ENCODE measurements at regions not wholly inside any gene's neighbourhood (a gene's known extent, or its start where the extent isn't known, plus 50 kb on each side); places are given as distances from the start of the nearest gene placed in this dataset.
"Not testable (repeated sequence)": the region's sequence is repeated elsewhere in the genome, so short reads cannot be mapped to it uniquely, and the experiment has no call there.

- no CpG with 5 or more reads among the region's 1 CpG for WGBS (ENCODE audit: insufficient coverage)
- Histone ChIP-seq H3K4me3 (ENCODE audit: control insufficient read depth in 1 of 7, extremely low read depth in 1 of 7, insufficient read depth in 4 of 7, low read depth in 2 of 7, low read length in 6 of 7) (no peak overlapping the region), H3K36me3 (ENCODE audit: control insufficient read depth in 4 of 4, insufficient read depth in 4 of 4, low read length in 3 of 4) (no peaks in the 10 kb centered on the region), H3K4me1 (ENCODE audit: control extremely low read depth in 1 of 4, control insufficient read depth in 4 of 4, insufficient read depth in 4 of 4, low read length in 3 of 4) (no peaks in the 10 kb centered on the region), H3K27me3 (replicated peaks in 2 of 5; ENCODE audit: control insufficient read depth in 4 of 5, insufficient read depth in 5 of 5, low read length in 4 of 5) (no peaks in the 10 kb centered on the region), H3K9me3 (ENCODE audit: control extremely low read depth in 1 of 5, control insufficient read depth in 4 of 5, insufficient read depth in 2 of 5, low read depth in 1 of 5, low read length in 4 of 5) (no peaks in the 10 kb centered on the region), H3K27ac (ENCODE audit: insufficient read depth in 1 of 2, low read depth in 1 of 2, low read length in 2 of 2, poor library complexity in 1 of 2, severe bottlenecking in 2 of 2) (no peak overlapping the region)
- POLR2A ChIA-PET: no interaction called here
- DNase-seq: no peak
- CTCF ChIA-PET: no interaction called here
Measured at GRCh38 chr13:90276216-90276615, 1071.3 kb upstream of the MIR17HG start.

GRCh38 chr13:90278231-90278630 lies 1069.3 kb upstream of the MIR17HG start:
- CTCF ChIA-PET: not testable (repeated sequence)

GRCh38 chr13:90281709-90282108 lies 1065.8 kb upstream of the MIR17HG start:
- CTCF ChIA-PET: no interaction called here
- Histone ChIP-seq H3K4me3 (ENCODE audit: control insufficient read depth in 1 of 7, extremely low read depth in 1 of 7, insufficient read depth in 4 of 7, low read depth in 2 of 7, low read length in 6 of 7) (no peak overlapping the region), H3K9me3 (ENCODE audit: control extremely low read depth in 1 of 5, control insufficient read depth in 4 of 5, insufficient read depth in 2 of 5, low read depth in 1 of 5, low read length in 4 of 5) (no peaks in the 10 kb centered on the region), H3K27ac (ENCODE audit: insufficient read depth in 1 of 2, low read depth in 1 of 2, low read length in 2 of 2, poor library complexity in 1 of 2, severe bottlenecking in 2 of 2) (no peak overlapping the region), H3K36me3 (ENCODE audit: control insufficient read depth in 4 of 4, insufficient read depth in 4 of 4, low read length in 3 of 4) (no peaks in the 10 kb centered on the region), H3K27me3 (replicated peaks in 2 of 5; ENCODE audit: control insufficient read depth in 4 of 5, insufficient read depth in 5 of 5, low read length in 4 of 5) (no peaks in the 10 kb centered on the region), H3K4me1 (ENCODE audit: control extremely low read depth in 1 of 4, control insufficient read depth in 4 of 4, insufficient read depth in 4 of 4, low read length in 3 of 4) (no peaks in the 10 kb centered on the region)
- POLR2A ChIA-PET: no interaction called here
- no peak for DNase-seq

More at GRCh38 chr13:90278231-90278630, 1069.3 kb upstream of the MIR17HG start:
- WGBS (ENCODE audit: insufficient coverage): no CpG with 5 or more reads among the region's 3 CpGs
- H3K36me3 ChIP-seq (ENCODE audit: control insufficient read depth in 4 of 4, insufficient read depth in 4 of 4, low read length in 3 of 4); H3K4me1 ChIP-seq (ENCODE audit: control extremely low read depth in 1 of 4, control insufficient read depth in 4 of 4, insufficient read depth in 4 of 4, low read length in 3 of 4); H3K27ac ChIP-seq (ENCODE audit: insufficient read depth in 1 of 2, low read depth in 1 of 2, low read length in 2 of 2, poor library complexity in 1 of 2, severe bottlenecking in 2 of 2); POLR2A ChIA-PET; H3K9me3 ChIP-seq (ENCODE audit: control extremely low read depth in 1 of 5, control insufficient read depth in 4 of 5, insufficient read depth in 2 of 5, low read depth in 1 of 5, low read length in 4 of 5); H3K27me3 ChIP-seq (replicated peaks in 2 of 5; ENCODE audit: control insufficient read depth in 4 of 5, insufficient read depth in 5 of 5, low read length in 4 of 5); DNase-seq; H3K4me3 ChIP-seq (ENCODE audit: control insufficient read depth in 1 of 7, extremely low read depth in 1 of 7, insufficient read depth in 4 of 7, low read depth in 2 of 7, low read length in 6 of 7): not testable (repeated sequence)

- CTCF ChIA-PET: no interaction called here
Measured at GRCh38 chr13:90287521-90287920, 1060.0 kb upstream of the MIR17HG start.

GRCh38 chr13:90293793-90294361 lies 1053.6 kb upstream of the MIR17HG start:
- no peak for DNase-seq
- POLR2A ChIA-PET: no interaction called here
- Histone ChIP-seq H3K4me3 (ENCODE audit: control insufficient read depth in 1 of 7, extremely low read depth in 1 of 7, insufficient read depth in 4 of 7, low read depth in 2 of 7, low read length in 6 of 7) (no peak overlapping the region), H3K9me3 (ENCODE audit: control extremely low read depth in 1 of 5, control insufficient read depth in 4 of 5, insufficient read depth in 2 of 5, low read depth in 1 of 5, low read length in 4 of 5) (peaks cover 0 to 2% (median 0%) of the 10 kb centered on the region in 5 experiments), H3K27me3 (replicated peaks in 2 of 5; ENCODE audit: control insufficient read depth in 4 of 5, insufficient read depth in 5 of 5, low read length in 4 of 5) (no peaks in the 10 kb centered on the region), H3K36me3 (ENCODE audit: control insufficient read depth in 4 of 4, insufficient read depth in 4 of 4, low read length in 3 of 4) (no peaks in the 10 kb centered on the region), H3K4me1 (ENCODE audit: control extremely low read depth in 1 of 4, control insufficient read depth in 4 of 4, insufficient read depth in 4 of 4, low read length in 3 of 4) (no peaks in the 10 kb centered on the region), H3K27ac (ENCODE audit: insufficient read depth in 1 of 2, low read depth in 1 of 2, low read length in 2 of 2, poor library complexity in 1 of 2, severe bottlenecking in 2 of 2) (no peak overlapping the region)
- CTCF ChIA-PET: no interaction called here
- 100% methylated on average over 6 of the region's 7 CpGs for WGBS (ENCODE audit: insufficient coverage)

More at GRCh38 chr13:90287521-90287920, 1060.0 kb upstream of the MIR17HG start:
- H3K4me3 ChIP-seq (ENCODE audit: control insufficient read depth in 1 of 7, extremely low read depth in 1 of 7, insufficient read depth in 4 of 7, low read depth in 2 of 7, low read length in 6 of 7): no peak overlapping the region
- H3K27ac ChIP-seq (ENCODE audit: insufficient read depth in 1 of 2, low read depth in 1 of 2, low read length in 2 of 2, poor library complexity in 1 of 2, severe bottlenecking in 2 of 2): no peak overlapping the region
- H3K4me1 ChIP-seq (ENCODE audit: control extremely low read depth in 1 of 4, control insufficient read depth in 4 of 4, insufficient read depth in 4 of 4, low read length in 3 of 4): no peaks in the 10 kb centered on the region
- DNase-seq: no peak
- POLR2A ChIA-PET: no interaction called here
- peaks cover 0 to 3% (median 0%) of the 10 kb centered on the region in 5 experiments for H3K9me3 ChIP-seq (ENCODE audit: control extremely low read depth in 1 of 5, control insufficient read depth in 4 of 5, insufficient read depth in 2 of 5, low read depth in 1 of 5, low read length in 4 of 5)
- H3K36me3 ChIP-seq (ENCODE audit: control insufficient read depth in 4 of 4, insufficient read depth in 4 of 4, low read length in 3 of 4): no peaks in the 10 kb centered on the region
- 92% methylated on average over 8 of the region's 8 CpGs for WGBS (ENCODE audit: insufficient coverage)
- H3K27me3 ChIP-seq (replicated peaks in 2 of 5; ENCODE audit: control insufficient read depth in 4 of 5, insufficient read depth in 5 of 5, low read length in 4 of 5): no peaks in the 10 kb centered on the region

- H3K9me3 ChIP-seq (ENCODE audit: control extremely low read depth in 1 of 5, control insufficient read depth in 4 of 5, insufficient read depth in 2 of 5, low read depth in 1 of 5, low read length in 4 of 5): no peaks in the 10 kb centered on the region
- ChIA-PET POLR2A (no interaction called here), CTCF (no interaction called here)
- 95% methylated on average over 4 of the region's 5 CpGs for WGBS (ENCODE audit: insufficient coverage)
- H3K4me1 ChIP-seq (ENCODE audit: control extremely low read depth in 1 of 4, control insufficient read depth in 4 of 4, insufficient read depth in 4 of 4, low read length in 3 of 4): no peaks in the 10 kb centered on the region
- DNase-seq: no peak
- no peak overlapping the region for H3K4me3 ChIP-seq (ENCODE audit: control insufficient read depth in 1 of 7, extremely low read depth in 1 of 7, insufficient read depth in 4 of 7, low read depth in 2 of 7, low read length in 6 of 7)
- no peak overlapping the region for H3K27ac ChIP-seq (ENCODE audit: insufficient read depth in 1 of 2, low read depth in 1 of 2, low read length in 2 of 2, poor library complexity in 1 of 2, severe bottlenecking in 2 of 2)
- no peaks in the 10 kb centered on the region for H3K36me3 ChIP-seq (ENCODE audit: control insufficient read depth in 4 of 4, insufficient read depth in 4 of 4, low read length in 3 of 4)
- H3K27me3 ChIP-seq (replicated peaks in 2 of 5; ENCODE audit: control insufficient read depth in 4 of 5, insufficient read depth in 5 of 5, low read length in 4 of 5): no peaks in the 10 kb centered on the region
Measured at GRCh38 chr13:90299238-90299637, 1048.2 kb upstream of the MIR17HG start.

GRCh38 chr13:90300015-90300414 lies 1047.5 kb upstream of the MIR17HG start:
- Histone ChIP-seq H3K4me3 (ENCODE audit: control insufficient read depth in 1 of 7, extremely low read depth in 1 of 7, insufficient read depth in 4 of 7, low read depth in 2 of 7, low read length in 6 of 7) (no peak overlapping the region), H3K27ac (ENCODE audit: insufficient read depth in 1 of 2, low read depth in 1 of 2, low read length in 2 of 2, poor library complexity in 1 of 2, severe bottlenecking in 2 of 2) (no peak overlapping the region), H3K9me3 (ENCODE audit: control extremely low read depth in 1 of 5, control insufficient read depth in 4 of 5, insufficient read depth in 2 of 5, low read depth in 1 of 5, low read length in 4 of 5) (no peaks in the 10 kb centered on the region), H3K36me3 (ENCODE audit: control insufficient read depth in 4 of 4, insufficient read depth in 4 of 4, low read length in 3 of 4) (no peaks in the 10 kb centered on the region), H3K4me1 (ENCODE audit: control extremely low read depth in 1 of 4, control insufficient read depth in 4 of 4, insufficient read depth in 4 of 4, low read length in 3 of 4) (no peaks in the 10 kb centered on the region), H3K27me3 (replicated peaks in 2 of 5; ENCODE audit: control insufficient read depth in 4 of 5, insufficient read depth in 5 of 5, low read length in 4 of 5) (no peaks in the 10 kb centered on the region)
- POLR2A ChIA-PET: no interaction called here
- 100% methylated on average over 1 of the region's 2 CpGs for WGBS (ENCODE audit: insufficient coverage)
- DNase-seq: no peak
- CTCF ChIA-PET: no interaction called here
